Right lobe of liver (tissue), 6 donors: ENCODE measurements at regions not wholly inside any gene's neighbourhood (a gene's known extent, or its start where the extent isn't known, plus 50 kb on each side); places are given as distances from the start of the nearest gene placed in this dataset.

ENCODE experiments used
- ATAC-seq, 4 donors: fragments of 200-7000 bp; cut with Tn5 transposase; one replicate each; pipeline ENCODE4 v1.9.1; 2020; ENCODE audit warnings: mild to moderate bottlenecking in 4 of 4, moderate library complexity in 4 of 4
- DNase-seq, 3 donors: peaks; one replicate each; pipeline ENCODE4 v3.0.0-alpha.2; 2020
- H3K27ac ChIP-seq, 3 donors: fragments of 200-600 bp; one replicate each; pipeline ENCODE4 v1.8.0; 2022
- H3K27me3 ChIP-seq, 2 donors: fragments of 200-600 bp; one replicate each; pipeline ENCODE4 v1.8.0; 2022
- H3K36me3 ChIP-seq, 4 donors: fragments of 200-600 bp; sonication (generic) in 1 of 4; one replicate each; pipeline versions ENCODE4 v1.5.1 to v1.8.0; 2017 to 2022; ENCODE audit warnings: control low read depth in 1 of 4
- H3K4me1 ChIP-seq, 4 donors: fragments of 200-600 bp; sonication (generic) in 1 of 4; one replicate each; pipeline versions ENCODE4 v1.5.1 to v1.8.0; 2017 to 2022; ENCODE audit warnings: control low read depth in 1 of 4
- H3K4me3 ChIP-seq, 3 donors: fragments of 200-600 bp; one replicate each; pipeline ENCODE4 v1.8.0; 2022
- H3K9me3 ChIP-seq, 4 donors: fragments of 200-600 bp; sonication (generic) in 1 of 4; one replicate each; pipeline versions ENCODE4 v1.5.1 to v1.8.0; 2017 to 2022; ENCODE audit warnings: control low read depth in 1 of 4
- POLR2A ChIP-seq: fragments of 450-650 bp; IDR thresholded peaks from one replicate; pipeline ENCODE4 v1.6.1; 2017; ENCODE audit warnings: antibody characterized with exemption, mild to moderate bottlenecking
- WGBS: methylation state at CpG from one replicate; pipeline ENCODE4 v1.1.6; 2018; ENCODE audit warnings: low coverage, low lambda C conversion rate; ENCODE audit not compliant: insufficient coverage; ENCODE audit errors: missing lambda C conversion rate; 5-methylcytosine and 5-hydroxymethylcytosine counted together
- intact Hi-C, 2 donors: fragments of 100-400 bp; cut with DNase I; formaldehyde crosslinking; loops; one replicate each; pipeline versions ENCODE4 v1.11.2 to v1.14.1; 2022
- TF ChIP-seq, protein P1 (sequence below), 4 donors: fragments of 200-600 bp in 3 of 4; fragments of 450-650 bp in 1 of 4; IDR thresholded peaks; one replicate each; pipeline versions ENCODE4 v1.5.1 to v1.8.0; 2016 to 2022; ENCODE audit warnings: antibody characterized with exemption in 4 of 4, mild to moderate bottlenecking in 2 of 4
- donor health status: DM: no; HTN: yes; CAD: no.
- donor health status: DM: no; HTN: no; CAD: no.
- donor health status: DM: no; HTN: no; CAD: no.
- donor health status: DM: no; HTN: yes; CAD: no.
- donor health status: DM: no; HTN: yes; CAD: no.

DNA sequence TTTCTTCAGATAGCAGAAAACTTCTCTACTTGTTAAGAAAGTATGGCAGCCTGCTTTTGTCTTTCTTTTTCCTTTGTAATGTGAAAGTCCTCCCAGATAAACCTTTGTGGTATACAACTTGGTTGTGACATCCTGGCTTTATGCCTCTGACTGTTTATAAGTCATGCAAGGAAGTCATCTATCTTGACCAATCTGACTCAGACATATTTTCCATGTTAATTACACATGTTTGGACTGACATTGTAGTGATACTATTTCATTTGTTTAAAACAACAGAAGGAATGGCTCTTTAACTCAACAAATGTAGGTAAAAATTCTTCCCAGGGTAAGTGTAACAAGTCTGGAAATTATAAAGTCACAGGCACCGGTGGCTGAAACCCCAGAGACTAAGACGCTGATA, 341.6 kb upstream of the MEOX2 start:
- Histone ChIP-seq H3K4me3 (no peak overlapping the region), H3K27ac (no peak overlapping the region), H3K36me3 (no peaks in the 10 kb centered on the region), H3K27me3 (no peaks in the 10 kb centered on the region), H3K4me1 (peaks cover 0 to 3% (median 0%) of the 10 kb centered on the region in 4 donors), H3K9me3 (no peaks in the 10 kb centered on the region)
- TF ChIP-seq, protein P1, sequence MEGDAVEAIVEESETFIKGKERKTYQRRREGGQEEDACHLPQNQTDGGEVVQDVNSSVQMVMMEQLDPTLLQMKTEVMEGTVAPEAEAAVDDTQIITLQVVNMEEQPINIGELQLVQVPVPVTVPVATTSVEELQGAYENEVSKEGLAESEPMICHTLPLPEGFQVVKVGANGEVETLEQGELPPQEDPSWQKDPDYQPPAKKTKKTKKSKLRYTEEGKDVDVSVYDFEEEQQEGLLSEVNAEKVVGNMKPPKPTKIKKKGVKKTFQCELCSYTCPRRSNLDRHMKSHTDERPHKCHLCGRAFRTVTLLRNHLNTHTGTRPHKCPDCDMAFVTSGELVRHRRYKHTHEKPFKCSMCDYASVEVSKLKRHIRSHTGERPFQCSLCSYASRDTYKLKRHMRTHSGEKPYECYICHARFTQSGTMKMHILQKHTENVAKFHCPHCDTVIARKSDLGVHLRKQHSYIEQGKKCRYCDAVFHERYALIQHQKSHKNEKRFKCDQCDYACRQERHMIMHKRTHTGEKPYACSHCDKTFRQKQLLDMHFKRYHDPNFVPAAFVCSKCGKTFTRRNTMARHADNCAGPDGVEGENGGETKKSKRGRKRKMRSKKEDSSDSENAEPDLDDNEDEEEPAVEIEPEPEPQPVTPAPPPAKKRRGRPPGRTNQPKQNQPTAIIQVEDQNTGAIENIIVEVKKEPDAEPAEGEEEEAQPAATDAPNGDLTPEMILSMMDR (IDR thresholded peaks at IDR 0.05), result no peak
- TF ChIP-seq POLR2A, result no peak
- WGBS, result 55% methylated on average over 2 of the region's 2 CpGs
- ATAC-seq, result no peak
- intact Hi-C loops, result no loop called here
- DNase-seq, result no peak

DNA sequence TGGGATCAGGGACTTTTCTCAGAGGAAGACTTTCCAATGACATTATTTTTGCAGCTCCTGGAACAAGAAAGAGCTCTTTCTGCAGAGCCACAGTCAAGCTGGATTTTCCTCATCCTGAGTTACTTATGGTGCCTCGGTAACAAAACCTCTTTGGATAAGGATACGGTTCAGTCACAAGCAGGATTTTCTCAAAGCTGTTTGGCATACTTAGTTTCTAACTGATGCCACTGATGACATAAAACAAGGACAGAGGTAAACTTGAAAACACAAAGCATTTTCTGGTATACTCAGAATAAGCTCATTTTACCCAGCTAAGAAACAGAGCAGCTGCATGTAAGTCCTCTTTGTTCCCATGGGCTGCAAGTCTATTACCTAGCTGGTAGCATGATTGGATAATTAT, 340.9 kb upstream of the MEOX2 start:
- WGBS, result 100% methylated on average over 2 of the region's 2 CpGs

DNA sequence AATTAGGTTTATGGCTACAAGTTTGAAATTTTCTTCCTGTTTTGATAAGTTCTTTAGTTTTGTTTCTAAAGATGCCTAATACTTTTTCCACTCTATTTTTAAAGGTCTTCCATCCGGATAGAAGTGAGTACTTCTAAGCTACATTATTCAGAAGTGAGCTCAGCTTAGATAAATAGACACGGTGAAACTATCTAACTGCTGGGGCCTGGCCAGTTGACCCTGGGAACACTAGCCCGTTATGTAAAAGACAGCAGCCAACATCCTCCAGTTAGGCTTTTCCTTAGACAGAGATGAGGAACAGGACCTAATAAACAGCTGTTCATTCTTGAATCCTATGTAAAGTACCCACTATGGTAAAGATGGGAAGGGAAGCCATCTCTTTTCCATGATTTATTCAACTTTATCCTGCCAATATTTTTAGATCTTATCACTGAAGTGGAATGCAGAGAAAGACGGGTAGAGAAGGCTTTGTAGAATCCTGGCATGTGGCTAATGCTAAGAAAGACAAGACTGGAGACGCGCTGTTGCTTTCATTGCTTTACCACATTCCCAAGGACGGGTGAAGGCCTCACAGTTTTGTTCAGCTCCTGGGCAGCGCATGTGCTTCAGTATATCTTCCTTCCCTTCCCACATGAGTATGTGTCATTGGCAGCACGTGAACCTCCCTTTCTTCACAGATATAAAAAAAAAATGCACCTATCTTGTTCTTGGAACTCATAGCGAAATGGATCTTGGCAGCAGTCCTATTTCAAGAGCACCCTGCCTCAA, 340.0 kb upstream of the MEOX2 start:
- WGBS, result 56% methylated on average over 10 of the region's 10 CpGs
- H3K27ac ChIP-seq, result no peak overlapping the region
- H3K9me3 ChIP-seq, result no peaks in the 10 kb centered on the region
- DNase-seq (peak; percentile 41 to 54 (median 46)), ATAC-seq (peak; percentile 59 to 100 (median 90))
- TF ChIP-seq, protein P1 (IDR thresholded peaks at IDR 0.05), result no peak
- TF ChIP-seq POLR2A, result no peak
- intact Hi-C loops, result no loop called here
- H3K27me3 ChIP-seq, result no peaks in the 10 kb centered on the region
- H3K4me1 ChIP-seq, result peaks cover 0 to 3% (median 0%) of the 10 kb centered on the region in 4 donors
- no peak overlapping the region for H3K4me3 ChIP-seq
- H3K36me3 ChIP-seq, result no peaks in the 10 kb centered on the region

More for the DNA sequence above, 340.9 kb upstream of the MEOX2 start:
- H3K4me3 ChIP-seq, result no peak overlapping the region
- H3K27me3 ChIP-seq, result no peaks in the 10 kb centered on the region
- peaks cover 0 to 3% (median 0%) of the 10 kb centered on the region in 4 donors for H3K4me1 ChIP-seq
- no peak for DNase-seq
- ATAC-seq, result no peak
- H3K27ac ChIP-seq, result no peak overlapping the region
- intact Hi-C loops, result no loop called here
- no peaks in the 10 kb centered on the region for H3K9me3 ChIP-seq
- H3K36me3 ChIP-seq, result no peaks in the 10 kb centered on the region
- TF ChIP-seq, protein P1 (IDR thresholded peaks at IDR 0.05), result no peak
- TF ChIP-seq POLR2A, result no peak

DNA sequence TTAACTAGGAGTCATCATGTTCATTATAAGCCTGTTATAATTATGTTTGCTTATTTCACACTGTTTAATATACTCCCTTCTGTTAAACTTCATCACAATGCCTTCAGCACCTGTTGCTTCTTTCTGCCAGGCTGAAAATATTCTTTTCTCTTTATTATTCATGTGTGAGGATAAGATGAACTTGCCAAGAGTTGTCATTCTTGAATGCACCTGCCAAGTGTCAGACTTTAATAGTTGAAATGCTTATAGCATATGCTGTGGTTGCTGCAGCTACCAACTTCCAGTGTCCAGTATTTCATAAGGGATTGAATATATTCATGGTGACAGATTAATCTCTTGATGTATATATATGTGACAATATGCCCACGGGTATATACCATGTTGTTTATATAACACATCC, 339.2 kb upstream of the MEOX2 start:
- intact Hi-C loops, result no loop called here
- DNase-seq, result no peak
- 47% methylated on average over 1 of the region's 1 CpG for WGBS
- ATAC-seq, result no peak
- Histone ChIP-seq H3K27me3 (no peaks in the 10 kb centered on the region), H3K4me3 (no peak overlapping the region), H3K9me3 (no peaks in the 10 kb centered on the region), H3K36me3 (no peaks in the 10 kb centered on the region), H3K4me1 (peaks cover 0 to 3% (median 0%) of the 10 kb centered on the region in 4 donors), H3K27ac (no peak overlapping the region)
- TF ChIP-seq, protein P1 (IDR thresholded peaks at IDR 0.05), result no peak
- TF ChIP-seq POLR2A, result no peak
